ENCODE measurements at regions not wholly inside any gene's neighbourhood (a gene's known extent, or its start where the extent isn't known, plus 50 kb on each side); places are given as distances from the start of the nearest gene placed in this dataset.

- no peaks in the 10 kb centered on the region for H3K27me3 ChIP-seq
- WGBS, 2 donors, result 50 to 51% methylated on average over 6 of the region's 6 CpGs
- H3K36me3 ChIP-seq, result no peaks in the 10 kb centered on the region
- H3K4me3 ChIP-seq, result no peak overlapping the region
- no peaks in the 10 kb centered on the region for H3K4me1 ChIP-seq
- H3K27ac ChIP-seq, result no peak overlapping the region
- TF ChIP-seq CTCF (IDR thresholded peaks at IDR 0.05), result no peak
- H3K9me3 ChIP-seq, result no peaks in the 10 kb centered on the region
- ATAC-seq (ENCODE audit: low FRiP score in 2 of 2) (no peak), DNase-seq (no peak)
These were observed 499.3 kb upstream of the TENM4 start for GRCh38 chr11:79940165-79940564.

- DNase-seq (no peak), ATAC-seq (ENCODE audit: low FRiP score in 2 of 2) (no peak)
- no peak overlapping the region for H3K27ac ChIP-seq
- TF ChIP-seq CTCF (IDR thresholded peaks at IDR 0.05), result no peak
- TF ChIP-seq EP300 (IDR thresholded peaks at IDR 0.05), result no peak
- TF ChIP-seq POLR2AphosphoS5 (IDR thresholded peaks at IDR 0.05), result no peak
- no peak for TF ChIP-seq POLR2A (IDR thresholded peaks at IDR 0.05)
- no peak overlapping the region for H3K4me3 ChIP-seq
- no peaks in the 10 kb centered on the region for H3K4me1 ChIP-seq
- no peaks in the 10 kb centered on the region for H3K9me3 ChIP-seq
- no peaks in the 10 kb centered on the region for H3K27me3 ChIP-seq
- H3K36me3 ChIP-seq, result no peaks in the 10 kb centered on the region
- 89 to 90% methylated on average over 4 of the region's 4 CpGs for WGBS, 2 donors
These were observed 498.3 kb upstream of the TENM4 start for GRCh38 chr11:79939111-79939510.

- ATAC-seq (ENCODE audit: low FRiP score in 2 of 2), result no peak
- 84 to 89% methylated on average over 3 of the region's 3 CpGs for WGBS, 2 donors
- TF ChIP-seq CTCF (IDR thresholded peaks at IDR 0.05) (no peak), EP300 (IDR thresholded peaks at IDR 0.05) (no peak), POLR2A (IDR thresholded peaks at IDR 0.05) (no peak), POLR2AphosphoS5 (IDR thresholded peaks at IDR 0.05) (no peak)
- Histone ChIP-seq H3K27ac (no peak overlapping the region), H3K27me3 (no peaks in the 10 kb centered on the region), H3K9me3 (no peaks in the 10 kb centered on the region), H3K4me3 (no peak overlapping the region), H3K36me3 (no peaks in the 10 kb centered on the region), H3K4me1 (no peaks in the 10 kb centered on the region)
- DNase-seq, result no peak
These were observed 497.0 kb upstream of the TENM4 start for GRCh38 chr11:79937676-79938334.

- no peak overlapping the region for H3K4me3 ChIP-seq
- TF ChIP-seq POLR2AphosphoS5 (IDR thresholded peaks at IDR 0.05) (no peak), EP300 (IDR thresholded peaks at IDR 0.05) (no peak), CTCF (IDR thresholded peaks at IDR 0.05) (no peak), POLR2A (IDR thresholded peaks at IDR 0.05) (no peak)
- no peaks in the 10 kb centered on the region for H3K27me3 ChIP-seq
- H3K9me3 ChIP-seq, result no peaks in the 10 kb centered on the region
- ATAC-seq (ENCODE audit: low FRiP score in 2 of 2), result no peak
- no peaks in the 10 kb centered on the region for H3K4me1 ChIP-seq
- no peak for DNase-seq
- H3K27ac ChIP-seq, result no peak overlapping the region
- no peaks in the 10 kb centered on the region for H3K36me3 ChIP-seq
- 82 to 100% methylated on average over 1 of the region's 1 CpG for WGBS, 2 donors
These were observed 491.8 kb upstream of the TENM4 start for GRCh38 chr11:79932612-79933011.

GRCh38 chr11:79931692-79932091, 490.9 kb upstream of the TENM4 start:
- ATAC-seq (ENCODE audit: low FRiP score in 2 of 2), result no peak
- TF ChIP-seq CTCF (IDR thresholded peaks at IDR 0.05) (no peak), EP300 (IDR thresholded peaks at IDR 0.05) (no peak), POLR2AphosphoS5 (IDR thresholded peaks at IDR 0.05) (no peak), POLR2A (IDR thresholded peaks at IDR 0.05) (no peak)
- no peaks in the 10 kb centered on the region for H3K27me3 ChIP-seq

More at GRCh38 chr11:79931692-79932091, 490.9 kb upstream of the TENM4 start:
- Histone ChIP-seq H3K9me3 (no peaks in the 10 kb centered on the region), H3K4me3 (no peak overlapping the region), H3K36me3 (no peaks in the 10 kb centered on the region), H3K27ac (no peak overlapping the region), H3K4me1 (no peaks in the 10 kb centered on the region)
- DNase-seq, result no peak
- WGBS, 2 donors, result 83 to 87% methylated on average over 1 of the region's 1 CpG
